SH-SY5Y (cell line): ENCODE measurements at regions not wholly inside any gene's neighbourhood (a gene's known extent, or its start where the extent isn't known, plus 50 kb on each side); places are given as distances from the start of the nearest gene placed in this dataset.

Experiments
- GATA2 ChIP-seq: IDR thresholded peaks from 2 replicates; pipeline ENCODE4 v1.6.1; 2011; ENCODE audit warnings: mild to moderate bottlenecking, low read depth, low read length
- GATA3 ChIP-seq: IDR thresholded peaks from 2 replicates; pipeline ENCODE4 v1.6.1; 2011; ENCODE audit warnings: low read depth, mild to moderate bottlenecking, low read length, moderate library complexity

- TF ChIP-seq GATA2 (no peak), GATA3 (no peak)
Measured at GRCh38 chr6:134605034-134605433, 287.1 kb upstream of the SGK1 start.
